Left ventricle myocardium inferior (tissue), 1 donor: ENCODE measurements at regions not wholly inside any gene's neighbourhood (a gene's known extent, or its start where the extent isn't known, plus 50 kb on each side); places are given as distances from the start of the nearest gene placed in this dataset.
"Not testable (repeated sequence)": the region's sequence is repeated elsewhere in the genome, so short reads cannot be mapped to it uniquely, and the experiment has no call there.

Source experiments
- DNase-seq: peaks from one replicate; pipeline ENCODE4 v3.0.0-alpha.2; 2020
- H3K27ac ChIP-seq: fragments of 200-600 bp; replicated peaks from 2 replicates; pipeline ENCODE4 v1.8.0; 2021
- H3K27me3 ChIP-seq: fragments of 200-600 bp; 2 replicates; pipeline ENCODE4 v1.8.0; 2021; ENCODE audit warnings: low read depth
- H3K36me3 ChIP-seq: fragments of 200-600 bp; 2 replicates; pipeline ENCODE4 v1.8.0; 2021
- H3K4me1 ChIP-seq: fragments of 200-600 bp; 2 replicates; pipeline ENCODE4 v1.8.0; 2021
- H3K4me3 ChIP-seq: fragments of 200-600 bp; 2 replicates; pipeline ENCODE4 v1.8.0; 2021; ENCODE audit warnings: mild to moderate bottlenecking, moderate library complexity
- H3K9me3 ChIP-seq: fragments of 200-600 bp; replicated peaks from 2 replicates; pipeline ENCODE4 v1.8.0; 2021
- CTCF ChIP-seq: fragments of 200-600 bp; IDR thresholded peaks from 2 replicates; pipeline ENCODE4 v1.8.0; 2021; ENCODE audit warnings: antibody characterized with exemption, mild to moderate bottlenecking, borderline replicate concordance
- intact Hi-C: fragments of 100-400 bp; cut with micrococcal nuclease; formaldehyde crosslinking; loops from one replicate; pipeline ENCODE4 v1.11.0; 2022
- donor health status: DM: no; HTN: yes; CAD: no; lungs with severe emphysema.

GRCh38 chr9:119697996-119698395, 328.8 kb upstream of the BRINP1 start:
- intact Hi-C loops: no loop called here
- H3K27ac ChIP-seq: no peak overlapping the region
- no peaks in the 10 kb centered on the region for H3K9me3 ChIP-seq
- TF ChIP-seq CTCF: no peak
- H3K36me3 ChIP-seq: no peaks in the 10 kb centered on the region
- DNase-seq: no peak
- H3K4me1 ChIP-seq: no peaks in the 10 kb centered on the region
- H3K27me3 ChIP-seq: peaks cover 64% of the 10 kb centered on the region
- H3K4me3 ChIP-seq: no peak overlapping the region

GRCh38 chr9:119689879-119690278, 320.6 kb upstream of the BRINP1 start:
- Histone ChIP-seq H3K9me3 (no peaks in the 10 kb centered on the region), H3K4me1 (no peaks in the 10 kb centered on the region), H3K4me3 (no peak overlapping the region), H3K27ac (no peak overlapping the region), H3K36me3 (no peaks in the 10 kb centered on the region), H3K27me3 (peaks cover 48% of the 10 kb centered on the region)
- TF ChIP-seq CTCF: no peak
- DNase-seq: no peak
- intact Hi-C loops: no loop called here

GRCh38 chr9:119688547-119688946, 319.3 kb upstream of the BRINP1 start:
- no peak overlapping the region for H3K4me3 ChIP-seq
- no peaks in the 10 kb centered on the region for H3K9me3 ChIP-seq
- TF ChIP-seq CTCF: no peak
- no peak for DNase-seq
- no peaks in the 10 kb centered on the region for H3K4me1 ChIP-seq
- peaks cover 36% of the 10 kb centered on the region for H3K27me3 ChIP-seq
- intact Hi-C loops: no loop called here
- no peaks in the 10 kb centered on the region for H3K36me3 ChIP-seq
- no peak overlapping the region for H3K27ac ChIP-seq

GRCh38 chr9:119677811-119678505, 308.7 kb upstream of the BRINP1 start:
- peaks cover 23% of the 10 kb centered on the region for H3K27me3 ChIP-seq
- no peaks in the 10 kb centered on the region for H3K4me1 ChIP-seq
- intact Hi-C loops: no loop called here
- H3K4me3 ChIP-seq: no peak overlapping the region
- H3K27ac ChIP-seq: no peak overlapping the region
- no peaks in the 10 kb centered on the region for H3K36me3 ChIP-seq
- DNase-seq: no peak
- H3K9me3 ChIP-seq: no peaks in the 10 kb centered on the region
- no peak for TF ChIP-seq CTCF

DNA sequence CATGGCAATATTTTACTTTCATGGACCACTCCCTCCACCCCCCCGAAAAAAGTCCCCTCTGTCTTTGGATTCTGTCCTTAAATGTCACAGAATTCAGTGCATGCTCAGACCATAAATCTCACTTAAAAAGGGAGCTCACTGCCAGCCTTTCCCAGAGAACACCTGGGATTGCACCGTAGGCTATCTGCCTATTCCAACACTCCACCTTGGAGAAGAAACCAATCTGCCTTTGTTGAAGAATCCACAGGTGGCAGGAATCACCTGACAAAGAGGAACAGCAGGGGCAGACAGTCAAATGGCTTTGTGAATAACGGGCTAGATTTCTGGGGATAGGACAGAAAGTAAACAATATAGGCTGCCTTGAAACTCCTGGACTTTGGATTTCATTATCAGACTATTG, 306.7 kb upstream of the BRINP1 start:
- no peak for DNase-seq
- Histone ChIP-seq H3K27ac (no peak overlapping the region), H3K4me3 (no peak overlapping the region), H3K27me3 (peaks cover 28% of the 10 kb centered on the region), H3K36me3 (no peaks in the 10 kb centered on the region), H3K4me1 (no peaks in the 10 kb centered on the region), H3K9me3 (no peaks in the 10 kb centered on the region)
- no peak for TF ChIP-seq CTCF
- intact Hi-C loops: no loop called here

- H3K4me3 ChIP-seq, H3K36me3 ChIP-seq, H3K9me3 ChIP-seq, H3K27ac ChIP-seq, H3K4me1 ChIP-seq, DNase-seq, intact Hi-C loops: not testable (repeated sequence)
- H3K27me3 ChIP-seq: peaks cover 28% of the 10 kb centered on the region
Observed at GRCh38 chr9:119672763-119673162, 303.5 kb upstream of the BRINP1 start.
